NOMO-1 treated with dmso at 0.1 percent for 144 hours (cell line): ENCODE measurements at regions not wholly inside any gene's neighbourhood (a gene's known extent, or its start where the extent isn't known, plus 50 kb on each side); places are given as distances from the start of the nearest gene placed in this dataset.

ENCODE experiments used
- DNase-seq: peaks from one replicate; lab custom pipeline; 2025; ENCODE audit not compliant: unreplicated experiment; lab: John Stamatoyannopoulos, UW

GRCh38 chrX:20393944-20394343, 127.2 kb upstream of the RPS6KA3 start:
- DNase-seq: no peak

GRCh38 chrX:20388594-20388993, 121.9 kb upstream of the RPS6KA3 start:
- DNase-seq: no peak

- DNase-seq: no peak
Measured at GRCh38 chrX:20383477-20383876, 116.8 kb upstream of the RPS6KA3 start.

GRCh38 chrX:20382518-20383297, 116.0 kb upstream of the RPS6KA3 start:
- DNase-seq: no peak

GRCh38 chrX:20382082-20382481, 115.4 kb upstream of the RPS6KA3 start:
- DNase-seq: no peak

- no peak for DNase-seq
Measured at GRCh38 chrX:20378233-20378920, 111.7 kb upstream of the RPS6KA3 start.

GRCh38 chrX:20374900-20375438, 108.3 kb upstream of the RPS6KA3 start:
- DNase-seq: peak; percentile 85

GRCh38 chrX:20374450-20374849, 107.7 kb upstream of the RPS6KA3 start:
- peak; percentile 20 for DNase-seq

GRCh38 chrX:20373063-20373462, 106.4 kb upstream of the RPS6KA3 start:
- no peak for DNase-seq

- no peak for DNase-seq
Measured at GRCh38 chrX:20372533-20372932, 105.8 kb upstream of the RPS6KA3 start.

GRCh38 chrX:20369468-20369867, 102.8 kb upstream of the RPS6KA3 start:
- DNase-seq: no peak

- no peak for DNase-seq
Measured at GRCh38 chrX:20364238-20364637, 97.5 kb upstream of the RPS6KA3 start.

GRCh38 chrX:20363275-20363674, 96.6 kb upstream of the RPS6KA3 start:
- no peak for DNase-seq

GRCh38 chrX:20362268-20363267, 95.9 kb upstream of the RPS6KA3 start:
- no peak for DNase-seq

- no peak for DNase-seq
Measured at GRCh38 chrX:20361890-20362262, 95.2 kb upstream of the RPS6KA3 start.

- no peak for DNase-seq
Measured at GRCh38 chrX:20361081-20361889, 94.6 kb upstream of the RPS6KA3 start.

- no peak for DNase-seq
Measured at GRCh38 chrX:20355187-20355586, 88.5 kb upstream of the RPS6KA3 start.

- DNase-seq: no peak
Measured at GRCh38 chrX:20354505-20354904, 87.8 kb upstream of the RPS6KA3 start.

- DNase-seq: no peak
Measured at GRCh38 chrX:20352935-20353336, 86.2 kb upstream of the RPS6KA3 start.

GRCh38 chrX:20352504-20352903, 85.8 kb upstream of the RPS6KA3 start:
- no peak for DNase-seq
